CD4-positive, CD25-positive, alpha-beta regulatory T cell (primary cell): ENCODE measurements at regions not wholly inside any gene's neighbourhood (a gene's known extent, or its start where the extent isn't known, plus 50 kb on each side); places are given as distances from the start of the nearest gene placed in this dataset.
"Not testable (repeated sequence)": the region's sequence is repeated elsewhere in the genome, so short reads cannot be mapped to it uniquely, and the experiment has no call there.

Source experiments
- ATAC-seq, 2 donors: fragments of 150-1000 bp; cut with Tn5 transposase; one replicate each; pipeline ENCODE4 v1.10.0; 2021; ENCODE audit warnings: low read depth in 2 of 2, moderate number of reproducible peaks in 2 of 2, moderate library complexity in 1 of 2
- DNase-seq, 3 donors: peaks; one replicate each; pipeline versions ENCODE4 v3.0.0 to v3.0.0-alpha.2; 2012 to 2022; ENCODE audit warnings: mixed read lengths in 1 of 3
- H3K27ac ChIP-seq: one replicate; pipeline ENCODE4 v1.7.0; 2013; ENCODE audit warnings: mild to moderate bottlenecking, low read length; ENCODE audit not compliant: insufficient read depth, poor library complexity, severe bottlenecking
- H3K27me3 ChIP-seq: one replicate; pipeline ENCODE4 v1.7.0; 2013; ENCODE audit warnings: low read length; ENCODE audit not compliant: control insufficient read depth, insufficient read depth
- H3K36me3 ChIP-seq: one replicate; pipeline ENCODE4 v1.7.0; 2013; ENCODE audit warnings: mild to moderate bottlenecking, low read length, moderate library complexity; ENCODE audit not compliant: control insufficient read depth, insufficient read depth
- H3K4me1 ChIP-seq: 2 replicates; pipeline ENCODE4 v1.7.0; 2013; ENCODE audit warnings: mild to moderate bottlenecking, low read length; ENCODE audit not compliant: insufficient read depth, control insufficient read depth, poor library complexity, severe bottlenecking
- H3K4me3 ChIP-seq: one replicate; pipeline ENCODE4 v1.7.0; 2013; ENCODE audit warnings: low read depth, mild to moderate bottlenecking, low read length, moderate library complexity
- H3K9me3 ChIP-seq, 2 experiments: 1 replicate in 1 of 2; 2 replicates in 1 of 2; pipeline ENCODE4 v1.7.0; 2013; ENCODE audit warnings: low read length in 2 of 2, mild to moderate bottlenecking in 1 of 2, moderate library complexity in 1 of 2; ENCODE audit not compliant: control insufficient read depth in 2 of 2
- H3K27ac Mint-ChIP-seq, 3 donors: one replicate each; pipeline ENCODE4 v1.8.0; 2020 to 2022; ENCODE audit warnings: mild to moderate bottlenecking in 3 of 3, mixed read lengths in 3 of 3, moderate library complexity in 2 of 3
- H3K27me3 Mint-ChIP-seq: one replicate; pipeline ENCODE4 v1.8.0; 2022; ENCODE audit warnings: mild to moderate bottlenecking, mixed read lengths
- H3K36me3 Mint-ChIP-seq: one replicate; pipeline ENCODE4 v1.8.0; 2020; ENCODE audit warnings: mixed read lengths
- H3K4me1 Mint-ChIP-seq, 4 donors: one replicate each; pipeline ENCODE4 v1.8.0; 2020 to 2022; ENCODE audit warnings: mixed read lengths in 4 of 4, mild to moderate bottlenecking in 1 of 4
- H3K4me3 Mint-ChIP-seq, 4 donors: one replicate each; pipeline ENCODE4 v1.8.0; 2020 to 2022; ENCODE audit warnings: mild to moderate bottlenecking in 4 of 4, mixed read lengths in 4 of 4, moderate library complexity in 3 of 4
- H3K9me3 Mint-ChIP-seq, 7 donors: one replicate each; pipeline ENCODE4 v1.8.0; 2020 to 2022; ENCODE audit warnings: mixed read lengths in 7 of 7, mild to moderate bottlenecking in 3 of 7, moderate library complexity in 2 of 7

- not testable (repeated sequence) for H3K27ac Mint-ChIP-seq, ATAC-seq, H3K9me3 Mint-ChIP-seq, H3K27me3 Mint-ChIP-seq, H3K27ac ChIP-seq, DNase-seq, H3K4me3 Mint-ChIP-seq, H3K4me1 ChIP-seq, H3K36me3 ChIP-seq, H3K9me3 ChIP-seq, H3K4me1 Mint-ChIP-seq, H3K27me3 ChIP-seq, H3K4me3 ChIP-seq, H3K36me3 Mint-ChIP-seq
Measured at GRCh38 chr22:16911340-16911739, 86.1 kb upstream of the XKR3 start.

- not testable (repeated sequence) for H3K27me3 ChIP-seq, H3K36me3 ChIP-seq, H3K4me1 ChIP-seq, H3K9me3 Mint-ChIP-seq, DNase-seq, H3K36me3 Mint-ChIP-seq, H3K4me3 ChIP-seq, H3K9me3 ChIP-seq, H3K4me1 Mint-ChIP-seq, H3K4me3 Mint-ChIP-seq, ATAC-seq, H3K27me3 Mint-ChIP-seq, H3K27ac ChIP-seq, H3K27ac Mint-ChIP-seq
Measured at GRCh38 chr22:16902051-16902450, 76.8 kb upstream of the XKR3 start.

GRCh38 chr22:16901579-16901978, 76.4 kb upstream of the XKR3 start:
- not testable (repeated sequence) for H3K36me3 ChIP-seq, H3K9me3 ChIP-seq, H3K4me3 Mint-ChIP-seq, H3K27ac ChIP-seq, H3K4me3 ChIP-seq, H3K4me1 ChIP-seq, H3K27me3 Mint-ChIP-seq, DNase-seq, H3K36me3 Mint-ChIP-seq, H3K4me1 Mint-ChIP-seq, ATAC-seq, H3K27ac Mint-ChIP-seq, H3K27me3 ChIP-seq, H3K9me3 Mint-ChIP-seq

- not testable (repeated sequence) for H3K27me3 Mint-ChIP-seq, DNase-seq, H3K4me3 Mint-ChIP-seq, H3K4me1 ChIP-seq, H3K36me3 Mint-ChIP-seq, H3K4me1 Mint-ChIP-seq, H3K36me3 ChIP-seq, H3K4me3 ChIP-seq, H3K9me3 ChIP-seq, H3K27me3 ChIP-seq, H3K27ac Mint-ChIP-seq, H3K27ac ChIP-seq, H3K9me3 Mint-ChIP-seq, ATAC-seq
Measured at GRCh38 chr22:16899358-16899757, 74.1 kb upstream of the XKR3 start.

- not testable (repeated sequence) for H3K36me3 Mint-ChIP-seq, H3K4me1 Mint-ChIP-seq, H3K9me3 ChIP-seq, H3K4me3 ChIP-seq, H3K9me3 Mint-ChIP-seq, H3K27me3 Mint-ChIP-seq, H3K36me3 ChIP-seq, H3K27ac Mint-ChIP-seq, DNase-seq, H3K27me3 ChIP-seq, ATAC-seq, H3K4me1 ChIP-seq, H3K4me3 Mint-ChIP-seq, H3K27ac ChIP-seq
Measured at GRCh38 chr22:16897365-16897764, 72.2 kb upstream of the XKR3 start.

- not testable (repeated sequence) for H3K36me3 Mint-ChIP-seq
Measured at GRCh38 chr22:16891892-16892291, 66.7 kb upstream of the XKR3 start.

GRCh38 chr22:16876339-16876738, 51.1 kb upstream of the XKR3 start:
- ATAC-seq, H3K27ac Mint-ChIP-seq, H3K4me3 ChIP-seq, H3K4me1 ChIP-seq, H3K4me3 Mint-ChIP-seq, H3K4me1 Mint-ChIP-seq, DNase-seq, H3K36me3 Mint-ChIP-seq, H3K27ac ChIP-seq, H3K27me3 Mint-ChIP-seq, H3K9me3 Mint-ChIP-seq, H3K27me3 ChIP-seq, H3K9me3 ChIP-seq, H3K36me3 ChIP-seq: not testable (repeated sequence)

More at GRCh38 chr22:16891892-16892291, 66.7 kb upstream of the XKR3 start:
- not testable (repeated sequence) for H3K4me3 Mint-ChIP-seq, H3K9me3 ChIP-seq, H3K4me3 ChIP-seq, H3K27ac ChIP-seq, H3K4me1 Mint-ChIP-seq, H3K27me3 ChIP-seq, H3K9me3 Mint-ChIP-seq, H3K36me3 ChIP-seq, ATAC-seq, H3K27me3 Mint-ChIP-seq, H3K4me1 ChIP-seq, H3K27ac Mint-ChIP-seq
- DNase-seq, result peak in 1 of 3 donors; percentile 8
